WTC11 (cell line): ENCODE measurements at regions not wholly inside any gene's neighbourhood (a gene's known extent, or its start where the extent isn't known, plus 50 kb on each side); places are given as distances from the start of the nearest gene placed in this dataset.

Experiments used
- ATAC-seq: fragments of 200-7000 bp; cut with Tn5 transposase; 2 replicates; pipeline ENCODE4 v1.10.0; 2021; ENCODE audit warnings: mild to moderate bottlenecking, moderate library complexity
- CTCF ChIA-PET: fragments of 300-600 bp; sonication (Branson Sonifier 250); formaldehyde crosslinking; loops from one replicate; lab custom pipeline; 2021; ENCODE audit warnings: antibody characterized with exemption; lab: Charles Lee
- POLR2A ChIA-PET: fragments of 350-600 bp; sonication (Branson Sonifier 250); formaldehyde crosslinking; loops from one replicate; lab custom pipeline; 2021; ENCODE audit warnings: antibody characterized with exemption; lab: Charles Lee
- DNase-seq: peaks from one replicate; pipeline ENCODE4 v3.0.0; 2021; ENCODE audit warnings: low spot score
- H3K27ac Mint-ChIP-seq: 2 replicates; pipeline ENCODE4 v1.8.0; 2021; ENCODE audit warnings: mixed read lengths
- H3K27me3 Mint-ChIP-seq: 2 replicates; pipeline ENCODE4 v1.8.0; 2021; ENCODE audit warnings: low read depth, mild to moderate bottlenecking, moderate library complexity, mixed read lengths
- H3K36me3 Mint-ChIP-seq: 2 replicates; pipeline ENCODE4 v1.8.0; 2021; ENCODE audit warnings: mixed read lengths
- H3K4me1 Mint-ChIP-seq: 2 replicates; pipeline ENCODE4 v1.8.0; 2022; ENCODE audit warnings: mixed read lengths
- H3K4me3 Mint-ChIP-seq: 2 replicates; pipeline ENCODE4 v1.8.0; 2021; ENCODE audit warnings: mild to moderate bottlenecking, moderate library complexity, mixed read lengths
- H3K9me3 Mint-ChIP-seq: 2 replicates; pipeline ENCODE4 v1.8.0; 2021; ENCODE audit warnings: mixed read lengths
- ELF4 ChIP-seq: sonication (generic); formaldehyde crosslinking; IDR thresholded peaks from 2 replicates; pipeline ENCODE4 v1.8.1; 2022; ENCODE audit warnings: low read depth, mild to moderate bottlenecking, moderate library complexity, missing genetic modification reagents
- ESRRA ChIP-seq: sonication (generic); formaldehyde crosslinking; IDR thresholded peaks from 2 replicates; pipeline ENCODE4 v1.8.1; 2022; ENCODE audit warnings: mild to moderate bottlenecking, missing genetic modification reagents, borderline replicate concordance
- FOXK1 ChIP-seq: sonication (generic); formaldehyde crosslinking; IDR thresholded peaks from 2 replicates; pipeline ENCODE4 v1.8.0; 2022; ENCODE audit warnings: mild to moderate bottlenecking, moderate library complexity, missing genetic modification reagents
- GTF2I ChIP-seq: fragments of 250-450 bp; sonication (Bioruptor Pico); conservative IDR thresholded peaks from 2 replicates; pipeline ENCODE4 v1.4.0; 2021; ENCODE audit warnings: mild to moderate bottlenecking
- HMGA2 ChIP-seq: fragments of 250-450 bp; sonication (Bioruptor Pico); IDR thresholded peaks from 2 replicates; pipeline ENCODE4 v1.4.0; 2021; ENCODE audit warnings: mild to moderate bottlenecking, moderate library complexity
- OVOL2 ChIP-seq: fragments of 250-450 bp; sonication (Bioruptor Pico); IDR thresholded peaks from 2 replicates; pipeline ENCODE4 v1.9.0; 2021; ENCODE audit warnings: mild to moderate bottlenecking, borderline replicate concordance
- RELA ChIP-seq: sonication (generic); formaldehyde crosslinking; IDR thresholded peaks from 2 replicates; pipeline ENCODE4 v1.8.1; 2022; ENCODE audit warnings: missing genetic modification reagents, mild to moderate bottlenecking, borderline replicate concordance
- TP53 ChIP-seq: sonication (generic); formaldehyde crosslinking; IDR thresholded peaks from 2 replicates; pipeline ENCODE4 v1.8.1; 2023; ENCODE audit warnings: mild to moderate bottlenecking, missing genetic modification reagents
- ZNF121 ChIP-seq: sonication (generic); formaldehyde crosslinking; IDR thresholded peaks from 2 replicates; pipeline ENCODE4 v1.8.0; 2023; ENCODE audit warnings: missing genetic modification reagents
- TF ChIP-seq, protein P1 (sequence below): sonication (generic); formaldehyde crosslinking; IDR thresholded peaks from 2 replicates; pipeline ENCODE4 v1.8.0; 2022; ENCODE audit warnings: mild to moderate bottlenecking, missing genetic modification reagents
- TF ChIP-seq, protein P2 (sequence below): fragments of 200-600 bp; IDR thresholded peaks from 2 replicates; pipeline ENCODE4 v1.8.0; 2022; ENCODE audit warnings: antibody characterized with exemption
- TF ChIP-seq, protein P3 (sequence below): sonication (generic); formaldehyde crosslinking; IDR thresholded peaks from 2 replicates; pipeline ENCODE4 v1.8.1; 2022; ENCODE audit warnings: missing genetic modification reagents, borderline replicate concordance
- TF ChIP-seq, protein P4 (sequence below): sonication (generic); formaldehyde crosslinking; conservative IDR thresholded peaks from 2 replicates; pipeline ENCODE4 v1.8.1; 2023; ENCODE audit warnings: mild to moderate bottlenecking, low read depth, missing genetic modification reagents, moderate library complexity
- TF ChIP-seq, protein P5 (sequence below): sonication (generic); formaldehyde crosslinking; IDR thresholded peaks from 2 replicates; pipeline ENCODE4 v1.8.0; 2022; ENCODE audit warnings: mild to moderate bottlenecking, missing genetic modification reagents
- TF ChIP-seq, protein P6 (sequence below): sonication (generic); formaldehyde crosslinking; IDR thresholded peaks from 2 replicates; pipeline ENCODE4 v1.8.1; 2023; ENCODE audit warnings: mild to moderate bottlenecking, missing genetic modification reagents

DNA sequence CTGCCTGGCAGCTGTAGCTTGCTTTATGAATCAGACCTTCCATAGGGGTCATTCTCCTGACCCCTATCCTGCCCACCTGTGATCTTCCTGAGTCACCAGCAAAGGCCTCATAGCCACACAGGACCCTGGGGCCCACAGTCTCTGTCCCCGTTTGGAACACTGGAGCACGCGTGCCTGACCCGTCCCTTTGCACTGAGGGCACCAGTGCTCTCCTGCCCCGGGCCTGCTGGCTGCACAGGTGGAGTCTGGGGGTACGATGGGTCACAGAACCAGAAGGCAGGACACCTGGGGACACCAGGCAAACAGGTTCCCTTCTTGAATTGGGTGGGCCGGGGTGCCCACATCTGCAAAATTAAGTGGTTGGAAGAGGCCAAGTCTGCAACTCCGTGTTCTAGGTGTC, 97.2 kb downstream of the CPZ start:
- H3K9me3 Mint-ChIP-seq, result no peaks in the 10 kb centered on the region
- H3K4me1 Mint-ChIP-seq, result 0 out of 2 replicates have a peak, but pooled peaks cover 5% of the 10 kb centered on the region
- POLR2A ChIA-PET, result no interaction called here
- H3K4me3 Mint-ChIP-seq, result no peak overlapping the region
- DNase-seq, result peak; percentile 5
- H3K27me3 Mint-ChIP-seq, result peaks cover 48% of the 10 kb centered on the region
- CTCF ChIA-PET, result interaction anchor here (2.0 to 2.9 kb wide), 4 partner anchors 11 to 185 kb away, joined by 4 to 31 read pairs (median 13); no protein-coding TSS in a partner anchor
- TF ChIP-seq HMGA2 (no peak), OVOL2 (CRISPR knock-in tag) (no peak), ELF4 (CRISPR knock-in tag) (no peak)
- TF ChIP-seq, all 79 proteins: peak for 0
- H3K27ac Mint-ChIP-seq, result no peak overlapping the region
- no peak for ATAC-seq
- H3K36me3 Mint-ChIP-seq, result no peaks in the 10 kb centered on the region

DNA sequence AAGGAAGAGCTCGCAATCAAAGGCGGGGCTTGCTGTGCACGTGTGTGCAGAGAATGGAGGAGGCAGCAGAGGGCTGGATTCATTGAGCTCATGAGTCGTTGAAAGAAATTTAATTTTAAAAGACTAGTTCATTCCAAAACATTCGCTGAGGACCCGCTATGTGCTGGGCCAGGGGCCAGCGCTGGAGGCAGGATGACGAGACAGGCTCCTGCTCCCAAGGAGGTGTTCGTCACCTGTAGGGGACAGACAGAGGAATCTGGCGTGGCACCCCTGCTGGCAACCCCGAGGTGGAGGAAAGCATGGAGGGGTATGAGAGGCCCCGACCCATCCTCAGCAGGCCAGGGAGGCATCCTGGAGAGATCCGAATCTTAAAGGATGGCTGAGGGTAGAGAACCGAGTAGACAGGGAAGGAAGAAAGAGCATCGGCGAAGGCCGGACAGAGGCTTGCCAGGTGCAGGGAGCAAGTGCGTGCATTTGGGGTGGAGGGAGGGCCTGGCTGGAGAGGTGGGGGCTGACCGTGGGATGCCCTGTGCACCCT, 96.4 kb downstream of the CPZ start:
- ChIA-PET POLR2A (no interaction called here), CTCF (interaction anchor here (0.7 to 2.9 kb wide), 61 partner anchors 9 to 562 kb away, joined by 3 to 97 read pairs (median 6); partner anchors contain the start of genes GPR78 and HMX1)
- Mint-ChIP-seq H3K4me1 (0 out of 2 replicates have a peak, but pooled peaks cover 2% of the 10 kb centered on the region), H3K27ac (no peak overlapping the region), H3K4me3 (no peak overlapping the region), H3K9me3 (no peaks in the 10 kb centered on the region), H3K36me3 (no peaks in the 10 kb centered on the region), H3K27me3 (peaks cover 48% of the 10 kb centered on the region)
- peak; percentile 10 for DNase-seq
- no peak for ATAC-seq
- TF ChIP-seq FOXK1 (CRISPR knock-in tag), result no peak
- TF ChIP-seq, protein P1, sequence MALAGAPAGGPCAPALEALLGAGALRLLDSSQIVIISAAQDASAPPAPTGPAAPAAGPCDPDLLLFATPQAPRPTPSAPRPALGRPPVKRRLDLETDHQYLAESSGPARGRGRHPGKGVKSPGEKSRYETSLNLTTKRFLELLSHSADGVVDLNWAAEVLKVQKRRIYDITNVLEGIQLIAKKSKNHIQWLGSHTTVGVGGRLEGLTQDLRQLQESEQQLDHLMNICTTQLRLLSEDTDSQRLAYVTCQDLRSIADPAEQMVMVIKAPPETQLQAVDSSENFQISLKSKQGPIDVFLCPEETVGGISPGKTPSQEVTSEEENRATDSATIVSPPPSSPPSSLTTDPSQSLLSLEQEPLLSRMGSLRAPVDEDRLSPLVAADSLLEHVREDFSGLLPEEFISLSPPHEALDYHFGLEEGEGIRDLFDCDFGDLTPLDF (CRISPR knock-in tag), result no peak
- no peak for TF ChIP-seq ELF4 (CRISPR knock-in tag)
- no peak for TF ChIP-seq TP53
- TF ChIP-seq, protein P2, sequence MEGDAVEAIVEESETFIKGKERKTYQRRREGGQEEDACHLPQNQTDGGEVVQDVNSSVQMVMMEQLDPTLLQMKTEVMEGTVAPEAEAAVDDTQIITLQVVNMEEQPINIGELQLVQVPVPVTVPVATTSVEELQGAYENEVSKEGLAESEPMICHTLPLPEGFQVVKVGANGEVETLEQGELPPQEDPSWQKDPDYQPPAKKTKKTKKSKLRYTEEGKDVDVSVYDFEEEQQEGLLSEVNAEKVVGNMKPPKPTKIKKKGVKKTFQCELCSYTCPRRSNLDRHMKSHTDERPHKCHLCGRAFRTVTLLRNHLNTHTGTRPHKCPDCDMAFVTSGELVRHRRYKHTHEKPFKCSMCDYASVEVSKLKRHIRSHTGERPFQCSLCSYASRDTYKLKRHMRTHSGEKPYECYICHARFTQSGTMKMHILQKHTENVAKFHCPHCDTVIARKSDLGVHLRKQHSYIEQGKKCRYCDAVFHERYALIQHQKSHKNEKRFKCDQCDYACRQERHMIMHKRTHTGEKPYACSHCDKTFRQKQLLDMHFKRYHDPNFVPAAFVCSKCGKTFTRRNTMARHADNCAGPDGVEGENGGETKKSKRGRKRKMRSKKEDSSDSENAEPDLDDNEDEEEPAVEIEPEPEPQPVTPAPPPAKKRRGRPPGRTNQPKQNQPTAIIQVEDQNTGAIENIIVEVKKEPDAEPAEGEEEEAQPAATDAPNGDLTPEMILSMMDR, result no peak
- no peak for TF ChIP-seq GTF2I (CRISPR knock-in tag)
- no peak for TF ChIP-seq RELA (CRISPR knock-in tag)
- TF ChIP-seq, protein P3, sequence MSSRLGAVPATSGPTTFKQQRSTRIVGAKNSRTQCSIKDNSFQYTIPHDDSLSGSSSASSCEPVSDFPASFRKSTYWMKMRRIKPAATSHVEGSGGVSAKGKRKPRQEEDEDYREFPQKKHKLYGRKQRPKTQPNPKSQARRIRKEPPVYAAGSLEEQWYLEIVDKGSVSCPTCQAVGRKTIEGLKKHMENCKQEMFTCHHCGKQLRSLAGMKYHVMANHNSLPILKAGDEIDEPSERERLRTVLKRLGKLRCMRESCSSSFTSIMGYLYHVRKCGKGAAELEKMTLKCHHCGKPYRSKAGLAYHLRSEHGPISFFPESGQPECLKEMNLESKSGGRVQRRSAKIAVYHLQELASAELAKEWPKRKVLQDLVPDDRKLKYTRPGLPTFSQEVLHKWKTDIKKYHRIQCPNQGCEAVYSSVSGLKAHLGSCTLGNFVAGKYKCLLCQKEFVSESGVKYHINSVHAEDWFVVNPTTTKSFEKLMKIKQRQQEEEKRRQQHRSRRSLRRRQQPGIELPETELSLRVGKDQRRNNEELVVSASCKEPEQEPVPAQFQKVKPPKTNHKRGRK (CRISPR knock-in tag), result no peak
- TF ChIP-seq ESRRA, result no peak
- TF ChIP-seq, all 79 proteins: peak for 0

DNA sequence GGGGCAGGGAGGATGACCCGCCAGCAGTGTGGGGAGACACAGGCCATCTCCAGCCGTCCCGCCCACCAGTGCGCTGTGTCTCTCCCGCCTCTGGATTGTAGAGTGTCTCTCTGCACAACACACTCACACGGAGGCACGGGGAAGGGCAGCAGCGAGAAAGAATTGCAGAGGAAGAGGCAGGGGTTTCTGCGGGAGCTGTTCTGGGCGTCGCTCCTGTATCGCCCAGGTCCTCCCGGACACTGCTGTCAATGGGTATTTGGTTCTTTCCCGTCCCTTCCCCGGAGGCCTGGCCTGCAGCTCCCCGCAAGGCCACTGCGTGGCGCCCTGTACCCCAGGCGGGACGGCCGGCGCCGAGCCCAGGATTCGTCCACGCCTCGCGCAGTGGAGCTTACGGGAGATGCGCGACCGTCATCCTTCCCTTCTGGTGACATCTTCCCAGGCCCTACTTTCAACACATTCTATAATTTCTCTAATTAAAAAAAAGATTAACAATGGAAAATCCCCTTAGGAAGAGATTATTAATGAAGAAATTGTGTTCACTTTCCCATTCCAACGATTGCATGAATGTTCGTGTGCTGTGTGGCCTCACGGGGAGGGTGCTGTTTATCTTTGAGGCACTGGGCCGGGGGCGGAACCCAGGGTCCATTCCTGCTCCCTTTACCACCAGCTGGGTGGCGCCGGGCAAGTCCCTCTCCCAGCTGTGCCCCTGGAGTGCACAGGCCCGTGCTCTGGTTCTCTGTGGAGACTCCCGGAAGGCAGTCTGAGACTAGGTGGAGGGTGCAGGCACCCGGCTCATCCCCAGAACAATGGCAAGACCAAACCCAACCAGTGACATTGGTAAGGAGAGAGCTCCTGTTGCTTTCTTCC, 95.7 kb downstream of the CPZ start:
- H3K4me1 Mint-ChIP-seq, result 0 out of 2 replicates have a peak, but pooled peaks cover 2% of the 10 kb centered on the region
- peak; percentile 97 for ATAC-seq
- POLR2A ChIA-PET, result no interaction called here
- H3K9me3 Mint-ChIP-seq, result no peaks in the 10 kb centered on the region
- H3K36me3 Mint-ChIP-seq, result no peaks in the 10 kb centered on the region
- peak; percentile 89 for DNase-seq
- CTCF ChIA-PET, result interaction anchor here (0.6 to 2.9 kb wide), 67 partner anchors 9 to 561 kb away, joined by 3 to 97 read pairs (median 5); partner anchors contain the start of genes CPZ, GPR78 and HMX1
- H3K27ac Mint-ChIP-seq, result no peak overlapping the region
- H3K27me3 Mint-ChIP-seq, result peaks cover 48% of the 10 kb centered on the region
- TF ChIP-seq, protein P4, sequence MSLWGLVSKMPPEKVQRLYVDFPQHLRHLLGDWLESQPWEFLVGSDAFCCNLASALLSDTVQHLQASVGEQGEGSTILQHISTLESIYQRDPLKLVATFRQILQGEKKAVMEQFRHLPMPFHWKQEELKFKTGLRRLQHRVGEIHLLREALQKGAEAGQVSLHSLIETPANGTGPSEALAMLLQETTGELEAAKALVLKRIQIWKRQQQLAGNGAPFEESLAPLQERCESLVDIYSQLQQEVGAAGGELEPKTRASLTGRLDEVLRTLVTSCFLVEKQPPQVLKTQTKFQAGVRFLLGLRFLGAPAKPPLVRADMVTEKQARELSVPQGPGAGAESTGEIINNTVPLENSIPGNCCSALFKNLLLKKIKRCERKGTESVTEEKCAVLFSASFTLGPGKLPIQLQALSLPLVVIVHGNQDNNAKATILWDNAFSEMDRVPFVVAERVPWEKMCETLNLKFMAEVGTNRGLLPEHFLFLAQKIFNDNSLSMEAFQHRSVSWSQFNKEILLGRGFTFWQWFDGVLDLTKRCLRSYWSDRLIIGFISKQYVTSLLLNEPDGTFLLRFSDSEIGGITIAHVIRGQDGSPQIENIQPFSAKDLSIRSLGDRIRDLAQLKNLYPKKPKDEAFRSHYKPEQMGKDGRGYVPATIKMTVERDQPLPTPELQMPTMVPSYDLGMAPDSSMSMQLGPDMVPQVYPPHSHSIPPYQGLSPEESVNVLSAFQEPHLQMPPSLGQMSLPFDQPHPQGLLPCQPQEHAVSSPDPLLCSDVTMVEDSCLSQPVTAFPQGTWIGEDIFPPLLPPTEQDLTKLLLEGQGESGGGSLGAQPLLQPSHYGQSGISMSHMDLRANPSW (CRISPR knock-in tag), result no peak
- TF ChIP-seq, protein P2, result peak; percentile 86
- no peak for TF ChIP-seq ZNF121 (CRISPR knock-in tag)
- TF ChIP-seq, protein P5, sequence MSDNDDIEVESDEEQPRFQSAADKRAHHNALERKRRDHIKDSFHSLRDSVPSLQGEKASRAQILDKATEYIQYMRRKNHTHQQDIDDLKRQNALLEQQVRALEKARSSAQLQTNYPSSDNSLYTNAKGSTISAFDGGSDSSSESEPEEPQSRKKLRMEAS (CRISPR knock-in tag), result peak; percentile 19; the same call in 1 of the 2 replicates
- TF ChIP-seq, protein P6, sequence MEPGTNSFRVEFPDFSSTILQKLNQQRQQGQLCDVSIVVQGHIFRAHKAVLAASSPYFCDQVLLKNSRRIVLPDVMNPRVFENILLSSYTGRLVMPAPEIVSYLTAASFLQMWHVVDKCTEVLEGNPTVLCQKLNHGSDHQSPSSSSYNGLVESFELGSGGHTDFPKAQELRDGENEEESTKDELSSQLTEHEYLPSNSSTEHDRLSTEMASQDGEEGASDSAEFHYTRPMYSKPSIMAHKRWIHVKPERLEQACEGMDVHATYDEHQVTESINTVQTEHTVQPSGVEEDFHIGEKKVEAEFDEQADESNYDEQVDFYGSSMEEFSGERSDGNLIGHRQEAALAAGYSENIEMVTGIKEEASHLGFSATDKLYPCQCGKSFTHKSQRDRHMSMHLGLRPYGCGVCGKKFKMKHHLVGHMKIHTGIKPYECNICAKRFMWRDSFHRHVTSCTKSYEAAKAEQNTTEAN (CRISPR knock-in tag), result no peak
- H3K4me3 Mint-ChIP-seq, result no peak overlapping the region
